Stromal cell of bone marrow (primary cell): ENCODE measurements at regions not wholly inside any gene's neighbourhood (a gene's known extent, or its start where the extent isn't known, plus 50 kb on each side); places are given as distances from the start of the nearest gene placed in this dataset.
"Not testable (repeated sequence)": the region's sequence is repeated elsewhere in the genome, so short reads cannot be mapped to it uniquely, and the experiment has no call there.

ENCODE experiments used
- DNase-seq: peaks from one replicate; pipeline ENCODE4 v3.0.0-alpha.2; 2012; ENCODE audit warnings: low read depth

DNA sequence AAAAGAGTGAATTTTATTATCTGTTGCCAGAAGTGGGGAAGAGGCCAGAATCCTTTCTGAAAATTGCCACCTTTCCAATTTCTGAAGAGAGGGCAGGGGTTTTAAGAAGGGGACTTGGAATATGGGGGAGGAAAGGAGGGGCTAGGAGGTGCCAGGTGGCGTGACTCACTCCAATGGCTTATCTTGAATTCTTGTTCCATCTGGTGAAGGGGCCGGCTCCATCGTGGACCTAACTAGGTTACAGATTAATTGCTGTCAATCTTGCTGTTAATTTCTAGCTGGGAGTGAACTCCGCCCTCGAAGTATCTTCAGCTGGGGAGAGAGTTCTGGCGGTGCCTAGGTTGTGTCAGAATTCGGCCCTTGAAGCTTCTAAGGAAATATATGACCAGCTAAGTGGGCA, 138.7 kb downstream of the YTHDC2 start:
- DNase-seq = no peak

DNA sequence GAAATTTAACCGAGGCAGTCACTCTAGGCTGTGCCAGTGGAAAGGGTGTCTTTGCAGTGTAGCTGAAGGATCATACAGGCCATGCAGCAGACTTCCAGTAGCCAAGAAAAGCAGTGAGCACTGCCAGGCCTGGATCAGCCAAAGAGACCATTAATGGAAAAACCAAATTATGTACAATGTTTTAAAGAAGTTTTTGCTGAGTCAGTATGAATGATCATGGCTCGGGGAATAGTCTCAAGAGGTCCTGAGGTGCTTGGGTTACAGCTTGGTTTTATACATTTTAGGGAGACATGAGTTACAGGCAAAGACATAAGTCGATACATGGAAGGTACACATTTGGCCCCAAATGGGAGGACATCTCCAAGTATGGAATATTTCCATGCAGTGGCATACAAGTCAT, 141.3 kb downstream of the YTHDC2 start:
- no peak for DNase-seq

- DNase-seq = no peak
These were observed 146.7 kb downstream of the YTHDC2 start for GRCh38 chr5:113660206-113660605.

DNA sequence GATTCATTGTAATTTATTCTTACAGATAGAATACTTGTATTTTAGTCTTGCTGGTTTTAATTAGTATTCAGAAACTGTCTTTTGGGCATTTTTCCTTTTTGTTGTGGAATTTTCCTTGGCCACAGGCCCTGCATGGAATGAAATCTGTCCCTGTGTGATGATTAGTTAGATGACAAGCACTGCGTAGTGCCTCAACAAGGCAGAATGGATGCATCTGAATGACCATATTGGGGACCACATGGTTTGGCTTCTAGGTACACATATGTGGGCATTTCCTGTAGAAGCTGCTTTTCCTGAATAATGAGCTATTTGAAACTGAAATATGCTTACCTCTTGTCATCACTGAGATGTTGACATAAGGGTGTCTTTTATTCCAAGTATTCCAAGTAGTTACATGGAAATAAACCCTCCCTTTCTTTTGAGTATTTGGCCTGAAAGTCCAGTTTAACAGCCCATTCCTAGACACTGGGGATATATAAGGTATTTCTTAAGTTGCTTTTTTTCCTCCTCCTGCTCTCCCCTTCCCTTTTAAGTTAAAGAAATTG, 147.3 kb downstream of the YTHDC2 start:
- no peak for DNase-seq

- peak; percentile 1 for DNase-seq
These were observed 150.5 kb downstream of the YTHDC2 start for GRCh38 chr5:113663879-113664541.

DNA sequence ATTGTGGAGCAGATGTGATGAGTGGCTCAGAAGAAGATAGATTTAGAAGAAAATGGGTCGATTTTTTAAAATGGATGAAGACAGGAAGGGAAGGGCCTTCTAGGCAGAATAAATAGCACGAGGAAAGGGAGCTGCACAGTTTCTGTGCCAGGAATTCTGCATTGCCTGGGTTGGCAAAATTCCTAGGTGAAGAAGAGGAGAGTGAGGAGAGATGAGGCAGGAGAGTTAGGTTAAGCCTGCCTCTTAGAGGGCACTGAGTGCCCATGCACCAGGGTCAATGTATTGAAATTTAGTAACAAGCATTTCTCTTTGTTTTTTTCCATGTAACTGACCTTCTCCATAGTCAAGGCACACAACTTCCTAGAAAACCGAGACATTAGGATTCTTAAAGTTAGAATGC, 159.5 kb downstream of the YTHDC2 start:
- DNase-seq = no peak

- no peak for DNase-seq
These were observed 161.7 kb downstream of the YTHDC2 start for GRCh38 chr5:113675166-113675565.

DNA sequence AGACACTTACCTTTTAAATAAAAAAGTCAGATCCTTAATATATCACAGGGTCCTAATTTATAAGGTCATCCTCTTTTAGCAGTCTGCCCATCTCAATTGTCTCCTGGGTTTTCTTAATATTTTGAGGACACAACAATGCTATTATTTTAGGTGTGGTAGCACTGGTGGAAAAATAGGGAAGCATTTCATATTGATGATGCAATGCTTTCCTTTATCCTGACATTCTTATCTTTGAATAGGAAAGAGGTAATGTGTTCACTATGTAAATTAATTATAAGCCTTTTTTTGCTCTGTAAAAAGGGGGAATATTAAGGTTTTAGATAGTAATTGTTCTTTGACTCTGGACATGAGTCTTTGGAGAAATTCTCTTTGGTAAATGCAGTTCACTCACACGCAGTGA, 164.7 kb downstream of the YTHDC2 start:
- DNase-seq = no peak

DNA sequence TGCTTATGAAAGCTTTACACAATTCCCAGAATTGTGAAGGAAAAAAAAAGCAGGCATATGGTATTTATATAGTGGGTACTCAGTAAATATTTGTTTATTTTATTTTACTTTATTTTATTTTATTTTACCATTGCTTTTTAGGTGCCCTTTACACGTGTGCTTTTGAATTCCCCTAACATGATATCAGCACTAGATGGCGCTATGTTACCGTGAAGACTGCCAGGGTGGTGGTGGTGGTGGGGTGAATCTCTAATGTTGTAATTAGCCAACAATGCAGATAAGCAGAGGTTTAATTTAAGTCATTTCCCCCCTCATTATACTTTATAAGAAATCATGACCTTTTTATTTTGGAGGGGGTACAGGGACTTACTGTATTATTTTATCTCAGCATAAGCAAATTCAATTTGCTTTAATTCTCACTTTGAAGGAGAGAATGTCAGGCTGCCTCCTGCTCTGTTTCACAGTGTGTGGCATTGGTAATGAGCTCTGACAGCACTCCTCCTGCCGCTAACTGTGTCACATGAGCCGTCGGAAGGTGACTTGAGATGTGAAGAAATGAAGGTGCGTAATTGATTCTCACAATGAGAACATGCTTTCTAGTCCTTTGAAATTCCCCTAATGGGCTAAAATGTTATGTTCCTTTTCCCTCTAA, 165.6 kb downstream of the YTHDC2 start:
- DNase-seq = peak; percentile 13

DNA sequence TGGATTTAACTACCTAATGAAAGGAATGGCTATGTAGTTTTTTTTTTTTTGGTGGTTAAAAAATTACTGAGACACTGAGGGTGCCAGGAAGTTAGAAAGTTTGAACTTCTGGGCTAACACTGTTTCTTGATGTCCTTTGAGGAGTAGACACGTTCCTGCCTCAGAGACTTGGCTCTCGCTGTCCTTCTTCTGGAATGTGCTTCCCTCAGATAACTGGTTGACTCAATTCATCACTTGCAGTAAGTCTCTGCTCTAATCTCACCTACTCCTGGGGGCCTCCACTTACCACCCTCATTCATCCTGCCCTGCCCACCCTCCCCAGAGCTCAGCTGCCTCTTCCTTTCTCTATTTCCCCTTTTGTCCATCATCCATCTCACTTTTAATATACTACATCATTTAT, 167.0 kb downstream of the YTHDC2 start:
- DNase-seq = no peak

DNA sequence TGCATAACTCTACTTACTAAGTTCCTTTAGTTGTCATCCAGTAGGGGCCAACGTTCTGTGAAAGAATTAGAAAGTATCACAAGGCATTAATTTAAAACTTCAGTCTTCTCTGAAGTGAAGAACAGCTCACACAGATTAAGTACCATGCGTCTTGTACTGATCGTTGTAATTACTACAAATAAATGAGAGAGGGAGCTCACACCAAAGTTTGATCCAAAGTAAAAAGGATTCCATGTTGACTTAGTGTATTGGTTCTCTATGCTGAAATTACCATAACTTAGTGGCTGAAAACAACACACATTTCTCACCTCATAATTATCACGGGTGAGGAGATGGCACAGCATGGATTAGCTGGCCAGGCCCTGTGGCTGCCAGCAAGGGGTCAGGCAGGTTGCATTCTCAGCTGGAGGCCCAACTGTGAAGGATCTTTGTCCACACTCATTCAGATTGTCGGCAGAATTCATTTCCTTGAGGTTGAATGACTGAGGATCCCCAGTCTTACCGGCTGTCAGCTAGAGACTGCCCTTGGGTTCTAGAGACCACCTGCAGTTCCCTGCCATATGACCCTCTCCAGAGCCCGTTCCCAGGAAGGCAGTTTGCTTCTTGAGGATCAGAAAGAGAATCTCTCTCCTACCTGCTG, 169.1 kb downstream of the YTHDC2 start:
- no peak for DNase-seq

- no peak for DNase-seq
These were observed 169.7 kb downstream of the YTHDC2 start for GRCh38 chr5:113683211-113683610.

DNA sequence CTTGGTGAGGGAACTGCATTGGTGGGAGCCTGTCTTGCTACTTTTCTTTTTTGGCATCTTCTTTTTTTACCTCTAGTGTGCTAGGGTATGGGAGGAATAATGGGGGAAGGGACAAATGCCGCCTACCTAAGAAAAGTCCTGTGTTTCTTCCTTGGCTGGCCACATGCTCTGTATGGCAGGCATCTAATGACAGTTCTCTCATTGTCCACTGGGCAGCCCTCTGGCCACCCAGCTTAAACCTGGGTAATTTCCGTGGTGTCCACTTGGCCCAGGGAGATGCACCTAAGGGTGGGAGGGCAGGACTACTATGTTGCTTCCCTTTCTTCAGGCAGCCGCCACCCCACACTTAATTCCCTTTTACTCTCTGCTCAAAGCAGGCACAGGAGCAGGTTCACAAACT, 173.1 kb downstream of the YTHDC2 start:
- DNase-seq = no peak

DNA sequence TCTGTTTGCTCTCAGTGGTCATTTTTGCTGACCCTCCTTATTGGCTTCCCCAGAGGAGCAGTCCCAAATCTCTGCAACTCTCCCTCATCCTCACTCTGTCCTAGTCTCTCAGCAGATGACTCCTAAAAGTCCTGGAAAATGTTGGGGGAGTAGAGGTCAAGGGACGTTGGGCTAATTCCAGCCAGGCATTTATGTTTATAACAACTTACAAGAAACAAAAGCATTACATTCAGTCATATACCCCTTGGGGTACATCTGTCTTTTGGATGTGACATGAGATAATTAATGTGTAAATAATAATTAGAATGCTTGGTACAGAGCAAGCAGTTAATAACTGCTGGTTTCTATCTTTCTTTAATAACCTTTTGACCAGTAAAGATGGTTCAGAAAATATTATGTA, 176.2 kb downstream of the YTHDC2 start:
- no peak for DNase-seq

DNA sequence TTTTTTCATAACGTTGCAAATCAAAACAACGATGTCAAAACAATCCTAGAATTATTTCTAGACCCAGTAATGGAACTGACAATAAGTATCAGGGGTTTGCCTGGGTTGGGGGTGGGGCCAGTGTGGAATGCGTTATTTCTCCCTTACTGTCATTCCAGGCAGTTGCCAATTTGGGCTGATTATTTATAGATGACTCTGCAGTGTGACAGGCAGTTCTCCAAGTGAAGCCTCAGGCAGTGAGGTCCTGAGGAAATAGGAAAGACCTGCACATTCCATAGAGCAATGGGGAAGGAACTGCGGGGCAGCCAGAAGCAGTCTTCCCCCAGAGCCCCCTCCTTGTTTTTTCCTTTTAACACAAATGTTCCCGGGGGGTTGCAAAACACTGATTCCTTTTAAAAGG, 179.0 kb downstream of the YTHDC2 start:
- DNase-seq = no peak

DNA sequence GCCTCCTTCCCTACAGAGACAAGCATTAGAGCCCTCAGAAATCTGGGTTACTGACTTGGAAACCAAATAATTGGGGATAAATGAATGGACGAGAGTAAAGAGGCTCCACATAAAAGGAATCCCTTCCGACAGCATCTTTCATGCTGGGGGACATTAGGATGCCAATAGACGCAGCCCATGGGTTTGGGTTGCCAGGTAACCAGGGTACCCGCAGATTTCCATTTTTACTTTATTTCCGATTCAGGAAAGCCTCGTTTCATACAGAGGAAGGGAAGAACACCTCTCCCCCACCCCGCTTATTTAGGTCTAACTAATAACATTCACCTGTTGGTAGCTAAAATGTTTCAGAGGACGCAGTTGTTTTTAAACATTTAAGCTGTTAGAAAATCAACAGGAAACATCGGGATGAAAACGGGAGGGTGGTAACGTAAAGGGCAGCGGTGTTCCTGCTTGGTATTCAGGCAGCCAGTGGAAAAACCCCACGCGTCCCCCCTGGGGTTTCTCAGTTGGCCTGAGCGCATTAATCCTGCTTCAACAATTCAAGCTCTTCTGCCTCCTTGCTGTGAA, 179.5 kb downstream of the YTHDC2 start:
- no peak for DNase-seq

DNA sequence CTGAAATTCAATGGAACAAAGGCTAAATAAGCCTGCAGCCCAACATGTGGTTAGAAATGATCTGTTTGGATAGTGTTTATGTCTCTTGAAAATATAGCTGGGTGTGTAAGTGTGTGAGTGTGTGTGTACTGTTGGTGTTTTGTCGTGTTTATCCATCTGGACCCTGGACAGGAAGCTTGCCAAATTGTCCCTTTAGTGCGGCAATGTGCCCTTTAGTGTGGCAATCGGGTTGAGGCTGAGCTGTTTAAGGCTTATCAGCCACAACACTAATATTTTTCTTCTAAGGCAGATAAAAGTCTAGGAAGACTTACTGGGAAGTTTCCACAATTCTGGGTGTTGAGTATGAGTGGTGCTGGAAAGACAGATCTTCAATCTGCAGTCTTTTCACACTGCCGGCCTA, 180.2 kb downstream of the YTHDC2 start:
- no peak for DNase-seq

GRCh38 chr5:113694576-113694975, 181.1 kb downstream of the YTHDC2 start:
- no peak for DNase-seq

DNA sequence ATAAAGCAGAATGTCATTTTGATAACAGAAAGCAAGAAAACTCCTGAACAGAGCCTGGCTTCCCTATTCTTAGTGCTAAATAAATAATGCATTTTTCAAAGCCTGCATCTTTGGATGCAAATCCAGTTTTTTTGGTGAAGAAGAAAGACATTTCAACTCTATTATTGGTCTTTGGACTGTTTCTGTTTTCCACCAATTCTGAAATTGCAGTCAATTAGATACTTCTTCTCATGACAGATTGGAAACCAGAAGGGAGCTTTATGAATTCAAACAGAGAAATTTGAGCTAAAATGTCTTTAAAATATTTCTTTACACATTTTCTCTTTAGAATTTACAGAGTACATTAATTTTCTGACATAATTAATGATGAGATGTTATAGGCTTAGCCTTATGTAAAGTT, 189.8 kb downstream of the YTHDC2 start:
- DNase-seq = no peak

GRCh38 chr5:113705657-113706056, 192.2 kb downstream of the YTHDC2 start:
- no peak for DNase-seq

DNA sequence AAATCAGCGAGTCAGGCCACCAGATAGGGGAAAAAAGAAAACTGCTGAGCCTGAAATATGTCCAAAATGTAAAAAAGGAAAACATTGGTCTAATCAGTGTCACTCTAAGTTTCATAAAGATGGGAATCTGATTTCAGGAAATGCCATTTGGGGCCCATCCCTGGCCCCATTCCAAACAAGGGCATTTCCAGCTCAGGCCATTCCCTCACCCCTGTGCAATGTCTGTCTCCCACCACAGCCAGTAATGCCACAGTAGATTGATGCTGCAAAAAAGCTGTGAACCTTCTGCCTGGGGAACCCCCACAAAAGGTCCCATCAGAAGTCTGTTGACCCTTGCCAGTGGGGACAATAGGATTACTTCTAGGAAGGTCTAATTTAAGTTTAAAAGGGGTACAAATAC, 199.6 kb downstream of the YTHDC2 start:
- no peak for DNase-seq

DNA sequence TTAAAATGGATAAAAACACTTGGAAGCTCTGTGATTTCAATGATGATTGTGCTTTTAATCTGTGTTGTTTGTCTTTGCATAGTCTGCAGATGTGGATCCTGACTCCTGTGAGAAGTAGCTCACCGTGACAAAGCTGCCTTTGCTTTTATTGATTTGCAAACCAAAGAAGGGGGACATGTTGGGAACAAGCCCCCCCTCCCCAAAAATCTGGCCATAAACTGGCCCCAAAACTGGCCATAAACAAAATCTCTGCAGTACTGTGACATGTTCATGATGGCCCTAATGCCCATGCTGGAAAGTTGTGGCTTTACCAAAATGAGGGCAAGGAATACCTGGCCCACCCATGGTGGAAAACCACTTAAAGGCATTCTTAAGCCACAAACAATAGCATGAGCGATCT, 202.4 kb downstream of the YTHDC2 start:
- not testable (repeated sequence) for DNase-seq

- no peak for DNase-seq
These were observed 206.1 kb downstream of the YTHDC2 start for GRCh38 chr5:113719549-113719948.
